ENCODE measurements at regions not wholly inside any gene's neighbourhood (a gene's known extent, or its start where the extent isn't known, plus 50 kb on each side); places are given as distances from the start of the nearest gene placed in this dataset.

DNA sequence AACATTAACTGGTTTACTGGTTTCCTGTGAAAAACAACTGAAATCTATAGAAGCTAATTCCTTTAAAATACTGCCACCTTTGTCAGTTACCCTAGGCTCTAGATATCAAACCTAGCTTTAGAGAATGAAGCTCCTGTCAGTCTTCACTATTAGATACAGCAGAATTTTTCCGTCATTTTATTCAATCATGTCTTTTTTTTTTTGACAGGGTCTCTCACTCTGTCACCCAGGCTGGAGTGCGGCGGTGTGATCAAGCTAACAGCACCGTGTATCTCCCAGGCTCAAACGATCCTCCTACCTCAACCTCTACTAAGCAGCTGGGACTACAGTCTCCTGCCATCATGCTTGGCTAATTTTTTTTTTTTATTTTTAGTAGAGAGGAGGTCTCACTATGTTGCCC is 415.2 kb upstream of the LRRTM4 start:
- no peaks in the 10 kb centered on the region for H3K9me3 ChIP-seq (ENCODE audit: insufficient read depth, low read depth, low read length)
- TF ChIP-seq CTCF (conservative IDR thresholded peaks at IDR 0.05; ENCODE audit: low read length), result no peak
- no peak for TF ChIP-seq EZH2phosphoT487 (IDR thresholded peaks at IDR 0.05; ENCODE audit: borderline replicate concordance)

DNA sequence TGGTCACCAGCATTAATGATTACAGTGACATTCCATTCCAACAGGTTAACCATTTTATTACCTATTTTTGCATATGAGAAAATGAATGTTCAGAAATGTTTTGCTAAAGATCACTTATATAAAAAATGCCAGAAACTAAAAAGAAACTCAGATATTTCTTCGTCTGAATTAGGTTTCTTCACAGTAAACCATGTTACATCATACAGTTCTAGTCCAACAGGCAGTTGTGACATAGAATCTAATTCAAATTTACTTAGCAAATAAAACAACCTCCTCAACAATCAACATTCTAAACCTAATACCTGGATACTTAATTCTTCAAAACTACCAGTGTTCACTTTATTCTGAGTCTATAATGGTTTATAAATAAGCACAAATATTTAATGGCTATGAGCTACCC is 416.3 kb upstream of the LRRTM4 start:
- Histone ChIP-seq H3K4me2 (ENCODE audit: low read depth, low read length, poor library complexity, severe bottlenecking) (no peak overlapping the region), H3K4me1 (ENCODE audit: insufficient read depth, low read length, poor library complexity, severe bottlenecking) (no peaks in the 10 kb centered on the region), H3K9me3 (ENCODE audit: insufficient read depth, low read depth, low read length) (no peaks in the 10 kb centered on the region), H3K27me3 (ENCODE audit: insufficient read depth, low read length, poor library complexity, severe bottlenecking) (no peaks in the 10 kb centered on the region), H3K9me2 (replicated peaks; ENCODE audit: low read depth, low read length) (no peaks in the 10 kb centered on the region), H4K20me1 (ENCODE audit: insufficient read depth, low read length, poor library complexity, severe bottlenecking) (no peaks in the 10 kb centered on the region), H3K9ac (ENCODE audit: low read depth, low read length, poor library complexity, severe bottlenecking) (no peak overlapping the region), H3K4me3 (ENCODE audit: low read length, poor library complexity, severe bottlenecking) (no peak overlapping the region), H3K36me3 (ENCODE audit: insufficient read depth, low read length) (no peaks in the 10 kb centered on the region), H3F3A (ENCODE audit: low read depth) (no peaks in the 10 kb centered on the region), H3K79me2 (ENCODE audit: insufficient read depth, low read length) (no peaks in the 10 kb centered on the region), H2AFZ (ENCODE audit: low read length) (no peak overlapping the region)
- no peak for TF ChIP-seq CTCF (conservative IDR thresholded peaks at IDR 0.05; ENCODE audit: low read length)
- no peak for TF ChIP-seq EZH2phosphoT487 (IDR thresholded peaks at IDR 0.05; ENCODE audit: borderline replicate concordance)

More for the DNA sequence above, 415.2 kb upstream of the LRRTM4 start:
- H2AFZ ChIP-seq (ENCODE audit: low read length), result no peak overlapping the region
- H3F3A ChIP-seq (ENCODE audit: low read depth), result no peaks in the 10 kb centered on the region
- no peaks in the 10 kb centered on the region for H3K4me1 ChIP-seq (ENCODE audit: insufficient read depth, low read length, poor library complexity, severe bottlenecking)
- H3K79me2 ChIP-seq (ENCODE audit: insufficient read depth, low read length), result no peaks in the 10 kb centered on the region
- no peak overlapping the region for H3K4me2 ChIP-seq (ENCODE audit: low read depth, low read length, poor library complexity, severe bottlenecking)
- no peaks in the 10 kb centered on the region for H3K36me3 ChIP-seq (ENCODE audit: insufficient read depth, low read length)
- H3K4me3 ChIP-seq (ENCODE audit: low read length, poor library complexity, severe bottlenecking), result no peak overlapping the region
- H3K9me2 ChIP-seq (replicated peaks; ENCODE audit: low read depth, low read length), result no peaks in the 10 kb centered on the region
- no peak overlapping the region for H3K9ac ChIP-seq (ENCODE audit: low read depth, low read length, poor library complexity, severe bottlenecking)
- no peaks in the 10 kb centered on the region for H3K27me3 ChIP-seq (ENCODE audit: insufficient read depth, low read length, poor library complexity, severe bottlenecking)
- no peaks in the 10 kb centered on the region for H4K20me1 ChIP-seq (ENCODE audit: insufficient read depth, low read length, poor library complexity, severe bottlenecking)

GRCh38 chr2:77939370-77939769 is 417.2 kb upstream of the LRRTM4 start:
- no peaks in the 10 kb centered on the region for H3F3A ChIP-seq (ENCODE audit: low read depth)
- H3K79me2 ChIP-seq (ENCODE audit: insufficient read depth, low read length), result no peaks in the 10 kb centered on the region
- TF ChIP-seq CTCF (conservative IDR thresholded peaks at IDR 0.05; ENCODE audit: low read length) (no peak), EZH2phosphoT487 (IDR thresholded peaks at IDR 0.05; ENCODE audit: borderline replicate concordance) (no peak)
- no peaks in the 10 kb centered on the region for H3K9me3 ChIP-seq (ENCODE audit: insufficient read depth, low read depth, low read length)
- H3K9me2 ChIP-seq (replicated peaks; ENCODE audit: low read depth, low read length), result no peaks in the 10 kb centered on the region
- H3K9ac ChIP-seq (ENCODE audit: low read depth, low read length, poor library complexity, severe bottlenecking), result no peak overlapping the region
- no peaks in the 10 kb centered on the region for H3K27me3 ChIP-seq (ENCODE audit: insufficient read depth, low read length, poor library complexity, severe bottlenecking)
- H2AFZ ChIP-seq (ENCODE audit: low read length), result no peak overlapping the region
- H4K20me1 ChIP-seq (ENCODE audit: insufficient read depth, low read length, poor library complexity, severe bottlenecking), result no peaks in the 10 kb centered on the region
- H3K4me3 ChIP-seq (ENCODE audit: low read length, poor library complexity, severe bottlenecking), result no peak overlapping the region
- H3K4me1 ChIP-seq (ENCODE audit: insufficient read depth, low read length, poor library complexity, severe bottlenecking), result no peaks in the 10 kb centered on the region
- H3K4me2 ChIP-seq (ENCODE audit: low read depth, low read length, poor library complexity, severe bottlenecking), result no peak overlapping the region
- H3K36me3 ChIP-seq (ENCODE audit: insufficient read depth, low read length), result no peaks in the 10 kb centered on the region

Measured in Loucy (cell line).